ENCODE measurements at regions not wholly inside any gene's neighbourhood (a gene's known extent, or its start where the extent isn't known, plus 50 kb on each side); places are given as distances from the start of the nearest gene placed in this dataset.

DNA sequence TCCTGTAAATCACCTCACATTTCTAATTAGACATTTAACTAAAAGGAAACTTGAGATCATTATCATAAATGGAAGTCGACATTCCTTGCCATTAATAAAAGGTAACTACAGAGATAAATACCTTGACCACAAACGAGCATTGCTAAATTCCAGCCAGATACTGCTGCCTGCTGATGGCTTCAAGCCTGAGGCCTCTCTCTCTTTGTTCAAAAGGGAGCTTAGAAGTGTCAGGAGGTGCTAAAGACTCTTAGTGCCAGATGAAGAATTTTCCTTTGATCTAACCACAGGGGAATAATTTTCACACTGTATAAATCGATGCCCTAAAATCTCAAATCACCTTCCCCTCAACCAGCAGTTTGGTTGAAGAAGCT, 248.2 kb upstream of the PMEPA1 start:
- Mint-ChIP-seq H3K27me3 (peaks cover 3% of the 10 kb centered on the region), H3K36me3 (ENCODE audit: low read depth) (no peaks in the 10 kb centered on the region), H3K4me3 (no peak overlapping the region), H3K4me1 (ENCODE audit: low read depth) (no peaks in the 10 kb centered on the region), H3K27ac (no peak overlapping the region), H3K9me3 (no peaks in the 10 kb centered on the region)

GRCh38 chr20:57957411-57958049, 247.7 kb upstream of the PMEPA1 start:
- H3K9me3 Mint-ChIP-seq = no peaks in the 10 kb centered on the region
- H3K4me3 Mint-ChIP-seq = no peak overlapping the region
- no peak overlapping the region for H3K27ac Mint-ChIP-seq
- H3K4me1 Mint-ChIP-seq (ENCODE audit: low read depth) = no peaks in the 10 kb centered on the region
- H3K27me3 Mint-ChIP-seq = peaks cover 3% of the 10 kb centered on the region
- no peaks in the 10 kb centered on the region for H3K36me3 Mint-ChIP-seq (ENCODE audit: low read depth)

DNA sequence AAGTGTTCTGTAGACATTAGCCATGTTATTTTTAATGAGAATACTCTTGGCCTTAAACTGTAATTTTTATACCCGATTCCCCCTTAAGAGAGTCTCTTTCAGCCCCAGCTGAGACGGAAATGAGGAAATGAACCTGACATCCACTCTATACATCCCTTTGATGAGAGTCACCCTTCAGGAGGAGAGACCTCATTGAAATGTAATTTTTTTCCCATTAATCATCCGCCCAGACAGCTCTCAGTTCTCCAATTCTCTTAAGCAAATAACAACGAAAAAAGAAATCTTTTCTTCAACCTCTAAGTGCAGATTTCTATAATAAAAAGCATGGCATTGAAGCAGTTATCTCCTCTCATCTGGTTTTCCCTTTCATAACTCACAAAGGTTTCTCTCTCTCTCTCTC, 243.8 kb upstream of the PMEPA1 start:
- no peaks in the 10 kb centered on the region for H3K4me1 Mint-ChIP-seq (ENCODE audit: low read depth)
- H3K27ac Mint-ChIP-seq = no peak overlapping the region
- no peaks in the 10 kb centered on the region for H3K9me3 Mint-ChIP-seq
- H3K27me3 Mint-ChIP-seq = peaks cover 7% of the 10 kb centered on the region
- H3K4me3 Mint-ChIP-seq = no peak overlapping the region
- no peaks in the 10 kb centered on the region for H3K36me3 Mint-ChIP-seq (ENCODE audit: low read depth)

- Mint-ChIP-seq H3K4me3 (no peak overlapping the region), H3K27ac (no peak overlapping the region), H3K4me1 (ENCODE audit: low read depth) (no peaks in the 10 kb centered on the region), H3K36me3 (ENCODE audit: low read depth) (no peaks in the 10 kb centered on the region), H3K9me3 (no peaks in the 10 kb centered on the region), H3K27me3 (peaks cover 7% of the 10 kb centered on the region)
Measured at GRCh38 chr20:57952136-57952535, 242.3 kb upstream of the PMEPA1 start.

DNA sequence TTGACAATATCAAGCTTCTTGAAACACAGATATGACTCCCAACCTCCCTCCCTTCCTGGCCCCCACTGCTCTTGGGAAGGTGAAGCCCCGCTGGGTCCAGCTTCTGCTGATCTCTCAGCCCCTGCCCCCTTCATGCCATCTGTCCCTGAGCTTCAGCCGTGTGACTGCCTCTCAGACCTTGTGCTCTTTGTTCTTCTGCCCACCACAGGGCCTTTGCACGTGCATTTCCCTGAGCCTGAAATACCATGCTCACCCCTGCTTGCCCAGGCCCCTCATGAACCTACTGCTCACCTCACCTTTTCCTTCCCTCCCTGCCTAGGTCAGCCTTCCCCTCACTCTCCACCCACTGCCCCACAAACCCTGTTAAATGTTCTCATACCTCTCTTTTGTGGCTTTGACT, 241.7 kb upstream of the PMEPA1 start:
- Mint-ChIP-seq H3K27ac (no peak overlapping the region), H3K9me3 (no peaks in the 10 kb centered on the region), H3K36me3 (ENCODE audit: low read depth) (no peaks in the 10 kb centered on the region), H3K4me3 (no peak overlapping the region), H3K4me1 (ENCODE audit: low read depth) (no peaks in the 10 kb centered on the region), H3K27me3 (peaks cover 7% of the 10 kb centered on the region)

GRCh38 chr20:57950764-57951485, 241.1 kb upstream of the PMEPA1 start:
- no peak overlapping the region for H3K27ac Mint-ChIP-seq
- no peak overlapping the region for H3K4me3 Mint-ChIP-seq
- no peaks in the 10 kb centered on the region for H3K36me3 Mint-ChIP-seq (ENCODE audit: low read depth)
- no peaks in the 10 kb centered on the region for H3K9me3 Mint-ChIP-seq
- peaks cover 7% of the 10 kb centered on the region for H3K27me3 Mint-ChIP-seq
- no peaks in the 10 kb centered on the region for H3K4me1 Mint-ChIP-seq (ENCODE audit: low read depth)

DNA sequence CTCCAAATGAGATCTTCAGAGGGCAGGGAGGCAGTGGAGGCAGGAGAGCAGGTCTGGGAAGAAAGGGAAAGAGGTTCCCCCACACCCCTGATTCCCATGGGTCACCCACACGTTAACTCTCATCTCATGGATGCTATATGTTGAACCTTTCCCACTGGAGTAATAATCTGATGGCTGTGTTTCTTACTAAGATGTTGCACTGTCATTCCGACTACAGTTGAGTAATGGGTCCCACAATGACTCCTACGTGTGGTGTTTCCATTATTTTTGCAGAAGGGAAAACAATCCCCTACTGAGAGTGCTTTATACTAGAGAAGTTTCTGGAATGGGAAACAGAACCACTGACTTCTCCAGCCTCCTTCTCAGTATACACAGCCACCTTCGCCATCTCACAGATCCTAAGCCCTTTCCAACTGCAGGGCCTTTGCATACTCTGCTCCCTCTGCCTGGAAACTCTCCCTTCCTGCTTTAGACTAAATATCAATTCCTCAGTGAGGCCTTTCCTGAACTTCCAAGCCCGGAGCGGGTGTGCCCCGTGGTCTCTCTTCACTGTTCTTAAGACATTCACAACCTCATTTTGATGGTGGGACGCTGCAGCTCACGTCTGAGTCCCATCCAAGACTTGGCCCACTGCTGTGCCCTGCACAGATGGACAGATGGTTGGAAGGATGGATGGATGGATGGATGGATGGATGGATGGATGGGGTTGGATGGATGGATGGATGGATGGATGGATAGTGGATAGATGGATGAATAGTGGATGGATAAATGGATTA, 238.6 kb upstream of the PMEPA1 start:
- Mint-ChIP-seq H3K36me3 (ENCODE audit: low read depth) (no peaks in the 10 kb centered on the region), H3K4me3 (no peak overlapping the region), H3K27ac (no peak overlapping the region), H3K4me1 (ENCODE audit: low read depth) (no peaks in the 10 kb centered on the region), H3K27me3 (peaks cover 7% of the 10 kb centered on the region), H3K9me3 (no peaks in the 10 kb centered on the region)

GRCh38 chr20:57947421-57948179, 237.8 kb upstream of the PMEPA1 start:
- H3K27ac Mint-ChIP-seq = no peak overlapping the region
- H3K4me1 Mint-ChIP-seq (ENCODE audit: low read depth) = no peaks in the 10 kb centered on the region
- no peaks in the 10 kb centered on the region for H3K9me3 Mint-ChIP-seq
- H3K27me3 Mint-ChIP-seq = peaks cover 7% of the 10 kb centered on the region
- H3K4me3 Mint-ChIP-seq = no peak overlapping the region
- no peaks in the 10 kb centered on the region for H3K36me3 Mint-ChIP-seq (ENCODE audit: low read depth)

DNA sequence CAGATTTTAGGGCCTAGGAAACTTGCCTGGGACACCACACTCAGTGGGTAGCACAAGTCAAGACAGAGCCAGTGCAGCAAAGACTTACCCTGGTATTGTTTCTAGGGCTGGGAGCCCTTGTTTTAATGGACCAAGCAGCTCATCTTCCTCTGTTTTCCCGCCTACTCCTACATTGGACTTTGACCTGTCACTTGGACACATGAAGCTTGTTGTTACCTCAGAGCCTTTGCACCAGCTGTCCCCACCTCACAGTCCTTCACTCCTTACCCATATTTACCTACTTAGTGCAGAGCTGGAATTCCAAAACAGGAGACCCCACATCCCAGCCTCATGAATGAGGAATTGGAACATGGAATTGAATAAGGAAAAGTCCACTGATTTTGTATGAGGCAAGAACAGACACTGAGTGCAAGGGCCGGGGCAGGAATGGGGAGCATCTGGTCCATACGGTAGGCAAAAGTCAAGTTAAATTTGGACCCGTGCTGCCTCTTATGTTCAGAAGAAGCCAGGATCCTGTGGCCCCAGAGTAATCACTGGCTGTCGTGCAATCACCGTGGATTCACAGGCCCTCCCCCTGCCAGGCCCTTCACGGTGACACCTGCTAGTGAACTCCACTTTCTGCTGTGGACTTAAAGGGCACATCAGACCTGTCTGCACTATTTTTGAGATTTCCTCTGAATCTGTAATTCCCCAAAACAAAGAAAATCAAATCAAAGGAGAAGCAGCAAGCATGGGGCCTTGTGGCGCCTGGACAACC, 236.9 kb upstream of the PMEPA1 start:
- no peak overlapping the region for H3K4me3 Mint-ChIP-seq
- H3K9me3 Mint-ChIP-seq = no peaks in the 10 kb centered on the region
- no peaks in the 10 kb centered on the region for H3K4me1 Mint-ChIP-seq (ENCODE audit: low read depth)
- H3K36me3 Mint-ChIP-seq (ENCODE audit: low read depth) = no peaks in the 10 kb centered on the region
- no peak overlapping the region for H3K27ac Mint-ChIP-seq
- no peaks in the 10 kb centered on the region for H3K27me3 Mint-ChIP-seq

GRCh38 chr20:57944988-57945387, 235.2 kb upstream of the PMEPA1 start:
- H3K27me3 Mint-ChIP-seq = no peaks in the 10 kb centered on the region

GRCh38 chr20:57943950-57944349, 234.1 kb upstream of the PMEPA1 start:
- no peaks in the 10 kb centered on the region for H3K9me3 Mint-ChIP-seq
- no peak overlapping the region for H3K27ac Mint-ChIP-seq
- H3K36me3 Mint-ChIP-seq (ENCODE audit: low read depth) = no peaks in the 10 kb centered on the region
- no peaks in the 10 kb centered on the region for H3K27me3 Mint-ChIP-seq
- no peak overlapping the region for H3K4me3 Mint-ChIP-seq
- H3K4me1 Mint-ChIP-seq (ENCODE audit: low read depth) = no peaks in the 10 kb centered on the region

More at GRCh38 chr20:57944988-57945387, 235.2 kb upstream of the PMEPA1 start:
- no peaks in the 10 kb centered on the region for H3K4me1 Mint-ChIP-seq (ENCODE audit: low read depth)
- H3K4me3 Mint-ChIP-seq = no peak overlapping the region
- no peak overlapping the region for H3K27ac Mint-ChIP-seq
- H3K9me3 Mint-ChIP-seq = no peaks in the 10 kb centered on the region
- no peaks in the 10 kb centered on the region for H3K36me3 Mint-ChIP-seq (ENCODE audit: low read depth)

DNA sequence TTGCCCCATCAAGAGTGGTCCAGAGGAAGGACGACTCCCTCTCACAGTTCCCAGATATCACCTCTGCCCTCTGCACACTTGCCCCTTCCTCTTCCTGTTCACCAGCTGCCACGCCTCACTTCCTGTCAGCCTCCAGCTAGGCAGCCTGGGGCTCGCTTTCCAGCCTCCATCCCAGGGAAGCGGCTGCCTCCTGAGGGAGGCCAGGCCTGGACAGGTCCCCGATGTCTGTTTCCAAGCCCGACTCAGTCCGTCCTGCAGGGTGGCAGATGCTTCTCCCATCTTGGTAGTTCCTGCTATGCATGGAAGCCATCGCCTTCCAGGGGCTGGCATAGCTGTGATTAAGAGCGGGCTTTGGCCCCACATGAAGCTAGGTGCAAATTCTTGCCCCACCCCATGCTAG, 233.5 kb upstream of the PMEPA1 start:
- Mint-ChIP-seq H3K4me1 (ENCODE audit: low read depth) (no peaks in the 10 kb centered on the region), H3K27me3 (no peaks in the 10 kb centered on the region), H3K27ac (no peak overlapping the region), H3K36me3 (ENCODE audit: low read depth) (no peaks in the 10 kb centered on the region), H3K9me3 (no peaks in the 10 kb centered on the region), H3K4me3 (no peak overlapping the region)

DNA sequence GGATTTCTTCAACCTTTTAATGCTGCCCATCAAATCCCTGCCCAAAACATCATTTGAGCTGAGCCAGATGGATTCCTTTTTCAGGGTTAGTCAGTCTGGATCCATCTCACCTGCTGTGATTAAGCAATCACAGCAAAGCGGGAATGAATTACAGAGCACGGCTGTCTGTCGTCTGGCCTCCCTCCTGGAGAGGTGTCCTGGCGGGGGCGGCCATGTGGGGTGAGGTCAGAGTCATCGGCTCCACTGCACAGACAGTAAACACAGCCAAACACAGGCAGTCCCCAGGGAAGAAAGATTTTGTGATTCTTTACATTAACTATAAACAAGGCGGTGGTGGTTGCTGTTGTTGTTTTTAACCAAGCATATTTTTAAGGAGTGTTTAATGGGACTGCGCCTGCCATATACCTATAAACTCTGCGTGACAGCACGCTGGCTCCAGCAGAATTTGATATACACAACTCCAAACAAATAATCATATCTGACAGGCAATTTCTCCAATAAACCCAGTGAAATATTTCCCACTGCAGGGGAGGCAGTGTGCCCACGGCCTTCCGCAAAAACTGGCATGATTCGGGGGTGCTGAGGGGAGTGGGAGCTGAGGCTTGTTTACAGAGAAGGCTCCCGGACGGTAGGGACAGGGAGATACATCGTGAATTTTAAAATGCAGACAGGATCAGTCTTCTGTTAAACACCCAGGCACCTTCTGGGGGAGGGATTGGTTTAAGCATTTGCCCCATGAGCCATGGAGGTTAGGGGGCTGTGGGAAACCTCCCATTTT, 232.0 kb upstream of the PMEPA1 start:
- no peaks in the 10 kb centered on the region for H3K4me1 Mint-ChIP-seq (ENCODE audit: low read depth)
- H3K4me3 Mint-ChIP-seq = no peak overlapping the region
- H3K27ac Mint-ChIP-seq = no peak overlapping the region
- H3K9me3 Mint-ChIP-seq = no peaks in the 10 kb centered on the region
- no peaks in the 10 kb centered on the region for H3K36me3 Mint-ChIP-seq (ENCODE audit: low read depth)
- no peaks in the 10 kb centered on the region for H3K27me3 Mint-ChIP-seq
